ENCODE measurements at regions not wholly inside any gene's neighbourhood (a gene's known extent, or its start where the extent isn't known, plus 50 kb on each side); places are given as distances from the start of the nearest gene placed in this dataset.

GRCh38 chr5:8457187-8458037 lies 588.5 kb downstream of the MTRR start:
- Histone ChIP-seq H3K9ac (ENCODE audit: low read length) (no peak overlapping the region), H2AFZ (ENCODE audit: low read depth, low read length) (no peak overlapping the region), H3K4me1 (ENCODE audit: low read length) (no peaks in the 10 kb centered on the region), H4K20me1 (ENCODE audit: insufficient read depth, low read length) (no peaks in the 10 kb centered on the region), H3K79me2 (ENCODE audit: low read length) (no peaks in the 10 kb centered on the region), H3K27ac (ENCODE audit: low read length) (no peak overlapping the region), H3K4me2 (ENCODE audit: low read length) (no peak overlapping the region), H3K36me3 (replicated peaks; ENCODE audit: low read depth, low read length) (no peaks in the 10 kb centered on the region), H3K9me3 (ENCODE audit: insufficient read depth, low read length) (no peaks in the 10 kb centered on the region), H3K4me3 (ENCODE audit: low read length) (no peak overlapping the region), H3K27me3 (ENCODE audit: low read depth, low read length) (no peaks in the 10 kb centered on the region)
- TF ChIP-seq EZH2phosphoT487 (IDR thresholded peaks at IDR 0.05; ENCODE audit: low read depth) = no peak
- TF ChIP-seq CTCF (IDR thresholded peaks at IDR 0.05; ENCODE audit: low read depth, low read length) = no peak

GRCh38 chr5:8458038-8458383 lies 589.1 kb downstream of the MTRR start:
- no peak overlapping the region for H2AFZ ChIP-seq (ENCODE audit: low read depth, low read length)
- TF ChIP-seq CTCF (IDR thresholded peaks at IDR 0.05; ENCODE audit: low read depth, low read length) = no peak
- TF ChIP-seq EZH2phosphoT487 (IDR thresholded peaks at IDR 0.05; ENCODE audit: low read depth) = no peak
- no peaks in the 10 kb centered on the region for H4K20me1 ChIP-seq (ENCODE audit: insufficient read depth, low read length)
- H3K4me3 ChIP-seq (ENCODE audit: low read length) = no peak overlapping the region
- H3K4me2 ChIP-seq (ENCODE audit: low read length) = no peak overlapping the region
- no peaks in the 10 kb centered on the region for H3K4me1 ChIP-seq (ENCODE audit: low read length)
- no peaks in the 10 kb centered on the region for H3K79me2 ChIP-seq (ENCODE audit: low read length)
- H3K36me3 ChIP-seq (replicated peaks; ENCODE audit: low read depth, low read length) = no peaks in the 10 kb centered on the region
- no peak overlapping the region for H3K9ac ChIP-seq (ENCODE audit: low read length)
- H3K27ac ChIP-seq (ENCODE audit: low read length) = no peak overlapping the region
- no peaks in the 10 kb centered on the region for H3K9me3 ChIP-seq (ENCODE audit: insufficient read depth, low read length)
- H3K27me3 ChIP-seq (ENCODE audit: low read depth, low read length) = no peaks in the 10 kb centered on the region

GRCh38 chr5:8461543-8461942 lies 592.6 kb downstream of the MTRR start:
- no peak overlapping the region for H3K27ac ChIP-seq (ENCODE audit: low read length)
- TF ChIP-seq CTCF (IDR thresholded peaks at IDR 0.05; ENCODE audit: low read depth, low read length) (no peak), EZH2phosphoT487 (IDR thresholded peaks at IDR 0.05; ENCODE audit: low read depth) (no peak)
- no peaks in the 10 kb centered on the region for H3K27me3 ChIP-seq (ENCODE audit: low read depth, low read length)
- H3K79me2 ChIP-seq (ENCODE audit: low read length) = no peaks in the 10 kb centered on the region
- no peak overlapping the region for H3K4me3 ChIP-seq (ENCODE audit: low read length)
- no peaks in the 10 kb centered on the region for H3K4me1 ChIP-seq (ENCODE audit: low read length)
- no peaks in the 10 kb centered on the region for H3K36me3 ChIP-seq (replicated peaks; ENCODE audit: low read depth, low read length)
- H3K4me2 ChIP-seq (ENCODE audit: low read length) = no peak overlapping the region
- H3K9ac ChIP-seq (ENCODE audit: low read length) = no peak overlapping the region
- no peak overlapping the region for H2AFZ ChIP-seq (ENCODE audit: low read depth, low read length)
- H3K9me3 ChIP-seq (ENCODE audit: insufficient read depth, low read length) = no peaks in the 10 kb centered on the region
- no peaks in the 10 kb centered on the region for H4K20me1 ChIP-seq (ENCODE audit: insufficient read depth, low read length)

GRCh38 chr5:8462565-8462964 lies 593.6 kb downstream of the MTRR start:
- no peak overlapping the region for H2AFZ ChIP-seq (ENCODE audit: low read depth, low read length)
- no peaks in the 10 kb centered on the region for H3K27me3 ChIP-seq (ENCODE audit: low read depth, low read length)
- no peaks in the 10 kb centered on the region for H3K4me1 ChIP-seq (ENCODE audit: low read length)
- no peaks in the 10 kb centered on the region for H3K36me3 ChIP-seq (replicated peaks; ENCODE audit: low read depth, low read length)
- no peaks in the 10 kb centered on the region for H3K79me2 ChIP-seq (ENCODE audit: low read length)
- no peak overlapping the region for H3K27ac ChIP-seq (ENCODE audit: low read length)
- H4K20me1 ChIP-seq (ENCODE audit: insufficient read depth, low read length) = no peaks in the 10 kb centered on the region
- TF ChIP-seq CTCF (IDR thresholded peaks at IDR 0.05; ENCODE audit: low read depth, low read length) (no peak), EZH2phosphoT487 (IDR thresholded peaks at IDR 0.05; ENCODE audit: low read depth) (no peak)
- no peaks in the 10 kb centered on the region for H3K9me3 ChIP-seq (ENCODE audit: insufficient read depth, low read length)
- H3K9ac ChIP-seq (ENCODE audit: low read length) = no peak overlapping the region
- no peak overlapping the region for H3K4me3 ChIP-seq (ENCODE audit: low read length)
- no peak overlapping the region for H3K4me2 ChIP-seq (ENCODE audit: low read length)
